ENCODE measurements at regions not wholly inside any gene's neighbourhood (a gene's known extent, or its start where the extent isn't known, plus 50 kb on each side); places are given as distances from the start of the nearest gene placed in this dataset.

- TF ChIP-seq, protein P1, sequence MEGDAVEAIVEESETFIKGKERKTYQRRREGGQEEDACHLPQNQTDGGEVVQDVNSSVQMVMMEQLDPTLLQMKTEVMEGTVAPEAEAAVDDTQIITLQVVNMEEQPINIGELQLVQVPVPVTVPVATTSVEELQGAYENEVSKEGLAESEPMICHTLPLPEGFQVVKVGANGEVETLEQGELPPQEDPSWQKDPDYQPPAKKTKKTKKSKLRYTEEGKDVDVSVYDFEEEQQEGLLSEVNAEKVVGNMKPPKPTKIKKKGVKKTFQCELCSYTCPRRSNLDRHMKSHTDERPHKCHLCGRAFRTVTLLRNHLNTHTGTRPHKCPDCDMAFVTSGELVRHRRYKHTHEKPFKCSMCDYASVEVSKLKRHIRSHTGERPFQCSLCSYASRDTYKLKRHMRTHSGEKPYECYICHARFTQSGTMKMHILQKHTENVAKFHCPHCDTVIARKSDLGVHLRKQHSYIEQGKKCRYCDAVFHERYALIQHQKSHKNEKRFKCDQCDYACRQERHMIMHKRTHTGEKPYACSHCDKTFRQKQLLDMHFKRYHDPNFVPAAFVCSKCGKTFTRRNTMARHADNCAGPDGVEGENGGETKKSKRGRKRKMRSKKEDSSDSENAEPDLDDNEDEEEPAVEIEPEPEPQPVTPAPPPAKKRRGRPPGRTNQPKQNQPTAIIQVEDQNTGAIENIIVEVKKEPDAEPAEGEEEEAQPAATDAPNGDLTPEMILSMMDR (IDR thresholded peaks at IDR 0.05; ENCODE audit: poor library complexity): no peak
- no peak for TF ChIP-seq EZH2phosphoT487 (IDR thresholded peaks at IDR 0.05; ENCODE audit: low read depth, severe bottlenecking, unreplicated experiment)
Measured at GRCh38 chr9:89956907-89957306, 352.1 kb downstream of the GADD45G start.

All from hepatocyte (in vitro differentiated cells).